Memory B cell (primary cell): ENCODE measurements at regions not wholly inside any gene's neighbourhood (a gene's known extent, or its start where the extent isn't known, plus 50 kb on each side); places are given as distances from the start of the nearest gene placed in this dataset.
"Not testable (repeated sequence)": the region's sequence is repeated elsewhere in the genome, so short reads cannot be mapped to it uniquely, and the experiment has no call there.

ENCODE experiments used
- ATAC-seq: fragments of 150-1000 bp; cut with Tn5 transposase; 2 replicates; pipeline ENCODE4 v1.10.0; 2021; ENCODE audit warnings: low read depth, mild to moderate bottlenecking, moderate library complexity
- DNase-seq, 2 donors: peaks; one replicate each; pipeline ENCODE4 v3.0.0; 2022; ENCODE audit warnings: low spot score in 2 of 2
- H3K27ac Mint-ChIP-seq: one replicate; pipeline ENCODE4 v1.8.0; 2022; ENCODE audit warnings: mild to moderate bottlenecking, moderate library complexity, mixed read lengths
- H3K27me3 Mint-ChIP-seq: one replicate; pipeline ENCODE4 v1.8.0; 2022; ENCODE audit warnings: mixed read lengths
- H3K36me3 Mint-ChIP-seq: one replicate; pipeline ENCODE4 v1.8.0; 2022; ENCODE audit warnings: mild to moderate bottlenecking, mixed read lengths
- H3K4me1 Mint-ChIP-seq: one replicate; pipeline ENCODE4 v1.8.0; 2022; ENCODE audit warnings: mixed read lengths
- H3K4me3 Mint-ChIP-seq: one replicate; pipeline ENCODE4 v1.8.0; 2022; ENCODE audit warnings: mild to moderate bottlenecking, moderate library complexity, mixed read lengths
- H3K9me3 Mint-ChIP-seq: one replicate; pipeline ENCODE4 v1.8.0; 2022; ENCODE audit warnings: mixed read lengths

DNA sequence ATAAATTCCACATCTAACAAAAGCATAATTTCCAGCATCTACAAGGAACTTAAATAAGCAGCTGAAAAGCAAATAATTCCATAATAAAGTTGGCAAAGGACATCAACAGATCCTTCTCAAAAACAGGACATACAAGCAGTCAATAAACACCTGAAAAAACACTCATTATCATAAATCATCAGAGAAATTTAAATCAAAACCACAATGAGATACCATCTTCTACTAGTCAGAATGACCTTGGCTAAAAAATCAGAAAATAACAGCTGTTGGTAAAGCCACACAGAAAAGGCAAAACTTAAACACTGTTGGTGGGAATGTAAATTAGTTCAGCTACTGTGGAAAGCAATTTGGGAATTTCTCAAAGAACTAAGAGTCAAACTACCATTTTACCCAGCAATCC lies 1371.1 kb upstream of the ACO1 start:
- no peak for DNase-seq
- no peak overlapping the region for H3K27ac Mint-ChIP-seq
- H3K4me1 Mint-ChIP-seq: no peaks in the 10 kb centered on the region
- H3K36me3 Mint-ChIP-seq: no peaks in the 10 kb centered on the region
- ATAC-seq: no peak
- H3K4me3 Mint-ChIP-seq: no peak overlapping the region
- H3K9me3 Mint-ChIP-seq: peaks cover 5% of the 10 kb centered on the region
- H3K27me3 Mint-ChIP-seq: no peaks in the 10 kb centered on the region

DNA sequence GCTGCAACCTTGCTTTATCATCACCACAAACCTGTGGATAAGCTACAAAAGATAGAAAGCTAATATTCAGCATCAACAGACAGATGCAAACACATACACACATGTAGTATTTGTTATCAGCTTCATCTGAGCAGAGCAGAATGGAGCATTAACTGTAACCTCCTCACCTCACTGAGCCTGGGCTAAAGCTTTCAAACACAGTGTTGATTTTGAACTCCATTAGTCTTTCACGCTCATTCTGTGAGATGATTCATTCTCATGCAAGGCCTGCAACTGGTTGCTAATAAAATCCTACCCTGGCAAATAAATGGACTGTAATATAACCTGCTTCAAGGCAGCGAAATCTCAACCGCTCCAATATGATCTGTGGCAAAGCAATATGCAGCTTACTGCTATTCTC lies 1360.6 kb upstream of the ACO1 start:
- Mint-ChIP-seq H3K9me3 (peaks cover 2% of the 10 kb centered on the region), H3K4me1 (no peaks in the 10 kb centered on the region), H3K27ac (no peak overlapping the region), H3K4me3 (no peak overlapping the region), H3K27me3 (no peaks in the 10 kb centered on the region), H3K36me3 (no peaks in the 10 kb centered on the region)
- ATAC-seq: no peak
- no peak for DNase-seq

DNA sequence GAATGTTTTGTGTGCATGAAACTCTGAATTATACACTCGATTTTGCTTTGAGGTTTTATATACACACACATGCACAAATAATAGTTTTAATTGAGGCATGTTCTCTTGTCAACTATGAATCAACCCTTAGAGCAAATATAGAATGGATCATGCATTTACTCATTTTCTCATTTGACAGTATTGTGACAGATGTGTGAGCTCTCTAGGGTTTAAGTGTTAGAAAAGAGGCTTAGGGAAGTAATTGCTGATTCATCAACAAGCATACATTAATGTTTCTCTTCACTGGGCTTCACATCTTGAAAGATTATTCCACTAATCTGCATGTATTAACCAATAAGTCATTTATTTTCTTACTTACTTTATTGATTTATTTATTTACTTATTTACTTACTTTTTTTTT lies 1356.8 kb upstream of the ACO1 start:
- Mint-ChIP-seq H3K36me3 (no peaks in the 10 kb centered on the region), H3K4me1 (no peaks in the 10 kb centered on the region), H3K9me3 (no peaks in the 10 kb centered on the region), H3K27ac (no peak overlapping the region), H3K4me3 (no peak overlapping the region), H3K27me3 (no peaks in the 10 kb centered on the region)
- ATAC-seq (no peak), DNase-seq (no peak)

DNA sequence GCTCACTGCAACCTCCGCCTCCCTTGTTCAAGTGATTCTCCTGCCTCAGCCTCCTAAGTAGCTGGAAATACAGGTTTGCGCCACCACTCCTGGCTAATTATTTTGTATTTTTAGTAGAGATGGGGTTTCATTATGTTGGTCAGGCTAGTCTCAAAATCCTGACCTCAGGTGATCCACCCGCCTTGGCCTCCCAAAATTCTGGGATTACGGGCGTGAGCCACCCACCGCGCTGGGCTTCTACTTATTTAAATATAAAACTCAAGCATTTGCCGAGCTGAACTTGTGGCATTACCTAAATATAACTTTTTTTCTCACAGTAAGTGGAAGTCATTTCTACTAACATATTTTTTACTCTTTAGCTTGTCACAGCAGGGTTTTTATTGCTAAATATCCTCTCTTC lies 1356.3 kb upstream of the ACO1 start:
- no peak overlapping the region for H3K4me3 Mint-ChIP-seq
- ATAC-seq: no peak
- no peaks in the 10 kb centered on the region for H3K36me3 Mint-ChIP-seq
- DNase-seq: no peak
- H3K27ac Mint-ChIP-seq: no peak overlapping the region
- no peaks in the 10 kb centered on the region for H3K9me3 Mint-ChIP-seq
- no peaks in the 10 kb centered on the region for H3K4me1 Mint-ChIP-seq
- H3K27me3 Mint-ChIP-seq: no peaks in the 10 kb centered on the region

DNA sequence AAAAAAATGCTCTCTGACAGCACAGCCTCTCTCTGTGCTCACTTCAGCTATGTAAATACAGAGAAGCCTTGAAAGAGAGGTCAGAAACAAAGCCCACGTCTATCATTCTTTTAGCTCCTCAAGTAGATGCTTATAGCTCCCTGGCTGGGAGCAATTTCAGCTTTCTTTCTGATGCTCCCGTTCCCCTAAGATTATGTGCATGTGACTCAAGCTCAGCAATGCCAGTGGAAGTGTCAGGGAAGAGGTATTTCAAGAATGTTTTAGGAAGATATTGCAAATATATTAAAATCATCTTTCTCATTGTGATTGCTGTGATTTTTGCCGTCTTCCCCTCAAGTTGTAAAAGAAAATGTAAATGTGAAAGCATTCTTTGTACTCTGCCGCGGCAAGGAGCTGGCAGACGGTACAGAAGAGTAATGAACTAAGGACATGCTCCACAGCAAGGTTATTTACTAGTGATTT lies 1353.7 kb upstream of the ACO1 start:
- Mint-ChIP-seq H3K4me3 (no peak overlapping the region), H3K4me1 (no peaks in the 10 kb centered on the region), H3K36me3 (no peaks in the 10 kb centered on the region), H3K9me3 (no peaks in the 10 kb centered on the region), H3K27me3 (no peaks in the 10 kb centered on the region), H3K27ac (no peak overlapping the region)
- ATAC-seq (no peak), DNase-seq (no peak)

DNA sequence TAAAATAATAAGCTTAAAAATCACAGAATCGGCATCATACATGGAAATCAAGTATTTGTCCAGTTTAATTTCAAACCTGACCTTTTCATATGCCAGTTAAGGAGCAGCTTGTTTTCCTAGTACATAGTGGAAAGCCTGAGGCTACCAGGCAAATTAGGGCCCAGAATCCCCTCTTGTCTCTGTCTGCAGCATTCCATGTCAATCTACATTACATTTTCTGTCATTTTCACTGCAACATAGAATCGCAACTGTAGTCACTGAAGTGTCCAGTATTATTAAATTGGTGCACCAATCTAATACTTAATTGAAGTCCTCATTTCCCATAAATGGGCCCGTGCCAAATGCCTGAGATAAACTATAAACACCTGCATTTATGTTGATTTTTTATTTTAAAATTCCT lies 1352.2 kb upstream of the ACO1 start:
- no peak for DNase-seq
- Mint-ChIP-seq H3K36me3 (no peaks in the 10 kb centered on the region), H3K27me3 (no peaks in the 10 kb centered on the region), H3K4me1 (no peaks in the 10 kb centered on the region), H3K4me3 (no peak overlapping the region), H3K27ac (no peak overlapping the region), H3K9me3 (no peaks in the 10 kb centered on the region)
- ATAC-seq: no peak

DNA sequence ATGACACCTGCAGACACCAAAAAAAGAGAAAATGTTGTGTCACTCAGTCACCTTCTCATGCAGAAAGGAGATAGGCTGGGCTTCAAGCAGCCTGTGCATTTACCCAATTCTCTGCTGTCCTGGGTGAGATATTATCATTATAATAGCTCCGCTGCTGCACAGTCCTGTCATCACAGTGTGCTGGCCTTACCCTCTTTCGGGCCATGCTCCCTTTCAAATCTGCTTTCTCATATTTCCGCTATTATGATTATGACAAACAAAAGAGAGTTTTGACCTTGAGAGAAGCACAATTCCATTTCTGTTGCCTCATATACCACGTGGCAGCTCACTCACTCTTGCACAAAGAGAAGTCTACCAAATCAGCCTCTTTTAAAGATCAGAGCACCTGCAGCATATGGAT lies 1350.1 kb upstream of the ACO1 start:
- no peak overlapping the region for H3K27ac Mint-ChIP-seq
- H3K4me3 Mint-ChIP-seq: no peak overlapping the region
- H3K9me3 Mint-ChIP-seq: no peaks in the 10 kb centered on the region
- no peak for ATAC-seq
- no peaks in the 10 kb centered on the region for H3K36me3 Mint-ChIP-seq
- no peaks in the 10 kb centered on the region for H3K27me3 Mint-ChIP-seq
- no peak for DNase-seq
- H3K4me1 Mint-ChIP-seq: no peaks in the 10 kb centered on the region

DNA sequence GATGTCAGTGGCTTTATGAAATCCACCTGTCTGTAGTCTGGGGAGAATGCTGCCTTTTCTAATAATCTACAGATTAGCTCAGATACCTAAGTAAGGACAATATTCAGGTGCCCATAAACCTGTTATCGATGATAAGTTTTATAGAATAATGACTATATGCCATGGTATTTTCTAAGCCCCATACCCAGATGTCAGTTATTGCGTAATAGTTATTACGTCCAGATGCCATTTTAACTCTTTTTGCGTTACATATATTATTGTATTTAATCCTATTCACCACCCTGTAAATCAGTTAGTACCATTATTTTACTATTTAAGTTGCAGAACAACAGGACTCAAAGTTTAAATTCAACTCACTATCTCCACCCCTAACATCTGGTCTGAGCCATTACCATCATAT lies 1343.9 kb upstream of the ACO1 start:
- Mint-ChIP-seq H3K36me3 (no peaks in the 10 kb centered on the region), H3K4me1 (no peaks in the 10 kb centered on the region), H3K27ac (no peak overlapping the region), H3K9me3 (no peaks in the 10 kb centered on the region), H3K4me3 (no peak overlapping the region), H3K27me3 (no peaks in the 10 kb centered on the region)
- DNase-seq: no peak
- ATAC-seq: no peak

DNA sequence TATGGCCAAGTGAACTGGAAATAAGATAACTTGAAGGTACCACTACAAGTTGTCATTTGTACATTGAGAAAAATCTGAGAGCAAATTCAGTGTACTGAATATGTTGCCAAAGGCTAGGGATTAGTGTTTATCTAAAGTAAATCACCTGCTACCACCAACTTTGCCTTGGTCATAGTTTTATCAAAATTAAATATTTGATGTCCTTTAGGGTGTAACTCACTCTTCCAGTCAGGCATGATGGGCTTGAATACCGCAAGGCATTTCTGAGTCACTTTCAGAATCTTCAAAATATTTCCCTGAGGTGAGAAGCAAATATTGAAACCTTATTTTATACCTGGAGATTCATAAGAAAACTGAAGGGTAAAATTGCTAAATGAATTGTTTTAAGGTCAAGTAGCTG lies 1338.6 kb upstream of the ACO1 start:
- DNase-seq (no peak), ATAC-seq (no peak)
- H3K27ac Mint-ChIP-seq: no peak overlapping the region
- H3K4me3 Mint-ChIP-seq: no peak overlapping the region
- no peaks in the 10 kb centered on the region for H3K36me3 Mint-ChIP-seq
- H3K27me3 Mint-ChIP-seq: no peaks in the 10 kb centered on the region
- H3K4me1 Mint-ChIP-seq: no peaks in the 10 kb centered on the region
- peaks cover 1% of the 10 kb centered on the region for H3K9me3 Mint-ChIP-seq

DNA sequence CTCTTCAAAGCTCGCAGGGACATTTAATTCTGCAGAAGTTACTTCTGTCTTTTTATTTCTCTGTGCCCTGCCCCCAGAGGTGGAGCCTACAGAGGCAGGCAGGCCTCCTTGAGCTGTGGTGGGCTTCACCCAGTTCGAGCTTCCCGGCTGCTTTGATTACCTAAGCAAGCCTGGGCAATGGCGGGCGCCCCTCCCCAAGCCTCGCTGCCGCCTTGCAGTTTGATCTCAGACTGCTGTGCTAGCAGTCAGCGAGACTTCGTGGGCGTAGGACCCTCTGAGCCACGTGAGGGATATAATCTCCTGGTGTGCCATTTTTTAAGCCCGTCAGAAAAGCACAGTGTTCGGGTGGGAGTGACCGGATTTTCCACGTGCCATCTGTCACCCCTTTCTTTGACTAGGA lies 1322.9 kb upstream of the ACO1 start:
- not testable (repeated sequence) for ATAC-seq, H3K27ac Mint-ChIP-seq, H3K4me1 Mint-ChIP-seq, H3K27me3 Mint-ChIP-seq, H3K9me3 Mint-ChIP-seq, H3K4me3 Mint-ChIP-seq, DNase-seq, H3K36me3 Mint-ChIP-seq

DNA sequence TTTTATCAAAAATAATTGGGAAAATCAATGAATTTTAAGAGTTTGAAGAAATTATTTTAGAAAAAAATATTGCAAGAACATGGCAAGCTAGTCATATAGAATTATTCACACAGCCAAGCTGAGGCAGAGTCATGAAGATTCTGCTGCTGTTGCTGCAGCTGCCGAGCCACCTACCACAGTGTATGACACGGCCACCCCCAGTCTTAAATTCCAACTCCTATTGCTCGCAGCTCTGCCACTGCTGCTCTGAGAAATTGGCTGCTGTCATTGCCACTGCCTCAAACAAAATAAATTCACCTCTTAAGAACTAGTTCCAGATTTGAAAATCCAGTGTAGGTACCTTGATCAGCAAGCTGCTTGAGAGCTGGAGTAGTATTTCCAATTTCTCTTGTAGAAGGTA lies 1318.8 kb upstream of the ACO1 start:
- Mint-ChIP-seq H3K27ac (no peak overlapping the region), H3K9me3 (no peaks in the 10 kb centered on the region), H3K27me3 (peaks cover 1% of the 10 kb centered on the region), H3K36me3 (no peaks in the 10 kb centered on the region), H3K4me1 (no peaks in the 10 kb centered on the region), H3K4me3 (no peak overlapping the region)
- DNase-seq (no peak), ATAC-seq (no peak)

DNA sequence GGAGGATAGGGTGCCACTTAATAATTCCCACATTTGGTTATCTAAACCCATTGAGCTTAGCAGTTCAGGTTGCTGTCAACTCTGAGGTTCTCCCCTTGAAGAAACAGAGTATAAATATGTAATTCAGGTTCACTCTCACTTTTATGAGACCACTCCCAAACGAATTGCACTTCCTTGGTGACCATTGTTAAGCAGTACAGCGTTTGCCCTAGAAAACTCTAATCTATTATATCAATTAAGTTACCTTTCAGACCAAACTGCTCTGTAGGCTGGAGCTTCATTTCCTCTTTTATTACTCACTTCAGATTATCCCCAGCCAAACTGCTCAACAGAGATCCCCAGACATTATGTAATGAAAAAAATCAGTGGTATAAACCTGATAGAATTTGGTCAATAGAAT lies 1317.0 kb upstream of the ACO1 start:
- Mint-ChIP-seq H3K27ac (no peak overlapping the region), H3K4me1 (no peaks in the 10 kb centered on the region), H3K9me3 (no peaks in the 10 kb centered on the region), H3K27me3 (peaks cover 1% of the 10 kb centered on the region), H3K4me3 (no peak overlapping the region), H3K36me3 (no peaks in the 10 kb centered on the region)
- ATAC-seq: no peak
- no peak for DNase-seq

DNA sequence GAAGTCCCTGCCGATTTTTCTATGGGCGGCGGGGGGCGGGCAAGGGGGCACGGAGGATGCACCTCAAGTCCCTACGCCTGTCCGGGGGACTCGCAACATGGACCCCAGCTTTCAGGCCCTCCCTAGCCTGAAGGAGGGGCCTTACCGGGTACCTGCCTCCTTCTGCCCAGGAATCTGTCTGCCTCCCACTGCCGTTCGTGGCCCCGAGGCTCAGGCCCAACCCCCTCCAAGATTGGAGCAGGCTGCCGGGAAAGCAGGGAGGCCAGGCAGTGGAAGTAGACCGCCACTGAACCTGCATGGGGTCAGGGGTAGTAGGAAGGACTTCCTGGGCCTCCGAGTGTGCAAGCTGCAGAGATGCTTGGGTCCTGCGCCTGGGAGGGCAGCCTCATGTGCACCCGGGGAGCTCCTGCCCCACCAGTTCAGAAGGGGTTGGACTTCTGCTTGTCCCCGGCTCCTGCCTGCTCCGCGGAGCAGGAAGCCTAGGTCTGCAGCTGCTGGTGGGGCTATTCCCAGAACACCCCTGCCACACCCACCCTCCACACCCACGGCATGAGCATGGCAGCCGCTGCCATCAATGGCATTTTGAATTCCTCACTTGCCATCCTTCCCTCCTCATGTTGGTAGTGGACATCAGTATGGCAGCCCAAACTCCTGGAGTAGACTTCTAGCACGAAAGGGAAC lies 1312.7 kb upstream of the ACO1 start:
- H3K36me3 Mint-ChIP-seq: no peaks in the 10 kb centered on the region
- no peak for ATAC-seq
- no peak overlapping the region for H3K4me3 Mint-ChIP-seq
- no peak for DNase-seq
- no peaks in the 10 kb centered on the region for H3K9me3 Mint-ChIP-seq
- peaks cover 1% of the 10 kb centered on the region for H3K27me3 Mint-ChIP-seq
- no peaks in the 10 kb centered on the region for H3K4me1 Mint-ChIP-seq
- no peak overlapping the region for H3K27ac Mint-ChIP-seq

DNA sequence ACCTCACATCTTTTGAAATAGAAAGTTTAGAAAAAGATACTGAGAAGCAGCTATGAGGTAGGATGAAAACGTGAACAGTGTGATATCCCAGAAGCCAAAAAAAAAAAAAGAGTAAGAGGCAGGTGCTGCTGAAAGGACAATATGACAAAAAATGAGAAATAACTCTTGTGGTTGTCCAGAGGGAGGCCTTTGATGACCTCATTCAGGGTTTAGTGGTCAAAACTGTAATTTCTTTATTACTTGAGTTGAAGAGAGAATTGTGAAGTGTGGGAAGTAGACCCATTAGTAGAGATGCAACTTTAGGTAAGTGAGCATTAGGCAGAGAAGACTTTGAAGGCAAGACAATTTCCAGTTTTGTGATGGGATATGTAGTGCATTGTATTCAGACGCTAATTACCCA lies 1306.3 kb upstream of the ACO1 start:
- Mint-ChIP-seq H3K36me3 (no peaks in the 10 kb centered on the region), H3K9me3 (no peaks in the 10 kb centered on the region), H3K27ac (no peak overlapping the region), H3K4me1 (no peaks in the 10 kb centered on the region), H3K4me3 (no peak overlapping the region), H3K27me3 (no peaks in the 10 kb centered on the region)
- ATAC-seq: no peak
- DNase-seq: no peak

DNA sequence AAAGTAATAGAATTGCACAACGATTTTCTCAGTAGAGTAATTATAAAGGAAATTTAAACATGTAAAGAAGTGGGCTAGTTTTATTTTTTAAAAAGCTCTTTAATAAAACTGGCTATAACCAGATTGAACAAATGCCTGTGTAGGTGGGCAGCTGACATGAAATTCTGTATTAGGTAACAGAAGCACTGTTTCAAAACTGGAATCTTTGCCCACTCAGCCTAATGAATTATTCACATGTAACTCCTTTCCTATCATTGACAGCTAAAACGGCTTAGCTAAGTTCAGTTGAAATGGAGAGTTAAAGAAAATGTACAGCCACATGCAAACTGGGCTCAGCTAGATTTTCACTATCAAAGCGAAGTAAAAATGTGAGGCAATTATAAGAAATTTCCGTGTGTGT lies 1300.1 kb upstream of the ACO1 start:
- H3K27ac Mint-ChIP-seq: no peak overlapping the region
- H3K27me3 Mint-ChIP-seq: no peaks in the 10 kb centered on the region
- peaks cover 1% of the 10 kb centered on the region for H3K9me3 Mint-ChIP-seq
- H3K4me1 Mint-ChIP-seq: no peaks in the 10 kb centered on the region
- ATAC-seq: no peak
- no peak overlapping the region for H3K4me3 Mint-ChIP-seq
- no peaks in the 10 kb centered on the region for H3K36me3 Mint-ChIP-seq
- DNase-seq: no peak
